Right cardiac atrium (tissue), 5 donors: ENCODE measurements at regions not wholly inside any gene's neighbourhood (a gene's known extent, or its start where the extent isn't known, plus 50 kb on each side); places are given as distances from the start of the nearest gene placed in this dataset.

Experiments used
- ATAC-seq, 2 donors: fragments of 200-7000 bp; cut with Tn5 transposase; one replicate each; pipeline versions ENCODE4 v1.8.0 to v1.9.1; 2020; ENCODE audit warnings: moderate library complexity in 2 of 2, mild to moderate bottlenecking in 1 of 2
- DNase-seq, 3 donors: peaks; one replicate each; pipeline ENCODE4 v3.0.0-alpha.2; 2020
- H3K27ac ChIP-seq: one replicate; pipeline ENCODE4 v1.5.1; 2013; ENCODE audit warnings: mild to moderate bottlenecking, low read length, control low read depth, moderate library complexity
- H3K27me3 ChIP-seq: one replicate; pipeline ENCODE4 v1.6.1; 2013; ENCODE audit not compliant: control insufficient read depth, insufficient read depth
- H3K4me1 ChIP-seq: one replicate; pipeline ENCODE4 v1.6.1; 2013; ENCODE audit warnings: low read length; ENCODE audit not compliant: control insufficient read depth, insufficient read depth
- H3K4me3 ChIP-seq: one replicate; pipeline ENCODE4 v1.5.1; 2013; ENCODE audit warnings: low read length, control low read depth
- H3K9me3 ChIP-seq: one replicate; pipeline ENCODE4 v1.6.1; 2013; ENCODE audit warnings: low read length; ENCODE audit not compliant: control insufficient read depth
- WGBS: extraction: QIAGEN DNeasy Blood & Tissue Kit; methylation state at CpG from one replicate; pipeline ENCODE4 v1.1.7; 2013; 5-methylcytosine and 5-hydroxymethylcytosine counted together
- intact Hi-C, 4 donors: fragments of 100-400 bp; cut with DNase I; formaldehyde crosslinking; loops; one replicate each; pipeline versions ENCODE4 v1.11.0 to v1.14.0; 2022 to 2023
- donor health status: healthy with polysubstance abuse.
- donor health status: DM: no; HTN: yes; CAD: no.
- donor health status: DM: no; HTN: no; CAD: no.
- donor health status: DM: no; HTN: yes; CAD: no; lungs with severe emphysema.
- donor health status: DM: yes; HTN: yes; CAD: no.

GRCh38 chr5:135183464-135183863 lies 149.4 kb upstream of the PITX1 start:
- intact Hi-C loops, result no loop called here
- no peak for ATAC-seq
- Histone ChIP-seq H3K9me3 (no peaks in the 10 kb centered on the region), H3K27me3 (no peaks in the 10 kb centered on the region), H3K27ac (no peak overlapping the region), H3K4me3 (no peak overlapping the region), H3K4me1 (no peaks in the 10 kb centered on the region)
- 88% methylated on average over 4 of the region's 4 CpGs for WGBS
- DNase-seq, result no peak

GRCh38 chr5:135182675-135183074 lies 148.6 kb upstream of the PITX1 start:
- H3K4me1 ChIP-seq, result no peaks in the 10 kb centered on the region
- H3K27ac ChIP-seq, result no peak overlapping the region
- H3K4me3 ChIP-seq, result no peak overlapping the region
- no peaks in the 10 kb centered on the region for H3K9me3 ChIP-seq
- intact Hi-C loops, result no loop called here
- no peak for DNase-seq
- no peak for ATAC-seq
- no peaks in the 10 kb centered on the region for H3K27me3 ChIP-seq
- WGBS, result 73% methylated on average over 5 of the region's 5 CpGs

- Histone ChIP-seq H3K27ac (no peak overlapping the region), H3K9me3 (no peaks in the 10 kb centered on the region), H3K4me3 (no peak overlapping the region), H3K27me3 (no peaks in the 10 kb centered on the region), H3K4me1 (no peaks in the 10 kb centered on the region)
- DNase-seq, result no peak
- WGBS, result 96% methylated on average over 3 of the region's 3 CpGs
- no peak for ATAC-seq
- intact Hi-C loops, result no loop called here
Measured at GRCh38 chr5:135181653-135182052, 147.6 kb upstream of the PITX1 start.

GRCh38 chr5:135179308-135179980 lies 145.4 kb upstream of the PITX1 start:
- intact Hi-C loops, result no loop called here
- WGBS, result 60% methylated on average over 11 of the region's 11 CpGs
- H3K4me3 ChIP-seq, result no peak overlapping the region

GRCh38 chr5:135178476-135179155 lies 144.6 kb upstream of the PITX1 start:
- no peak for ATAC-seq

More at GRCh38 chr5:135179308-135179980, 145.4 kb upstream of the PITX1 start:
- ATAC-seq (no peak), DNase-seq (peak in 1 of 3 donors; percentile 43)
- H3K4me1 ChIP-seq, result no peaks in the 10 kb centered on the region
- H3K27me3 ChIP-seq, result no peaks in the 10 kb centered on the region
- no peaks in the 10 kb centered on the region for H3K9me3 ChIP-seq
- no peak overlapping the region for H3K27ac ChIP-seq

GRCh38 chr5:135177591-135177990 lies 143.6 kb upstream of the PITX1 start:
- no peak overlapping the region for H3K27ac ChIP-seq
- 80% methylated on average over 4 of the region's 4 CpGs for WGBS
- H3K4me3 ChIP-seq, result no peak overlapping the region
- DNase-seq (no peak), ATAC-seq (peak in 1 of 2 donors; percentile 21)
- H3K4me1 ChIP-seq, result no peaks in the 10 kb centered on the region
- no peaks in the 10 kb centered on the region for H3K27me3 ChIP-seq
- H3K9me3 ChIP-seq, result no peaks in the 10 kb centered on the region
- intact Hi-C loops, result no loop called here

More at GRCh38 chr5:135178476-135179155, 144.6 kb upstream of the PITX1 start:
- H3K4me1 ChIP-seq, result no peaks in the 10 kb centered on the region
- no peak overlapping the region for H3K4me3 ChIP-seq
- DNase-seq, result no peak
- no peaks in the 10 kb centered on the region for H3K9me3 ChIP-seq
- WGBS, result 71% methylated on average over 14 of the region's 14 CpGs
- intact Hi-C loops, result no loop called here
- no peaks in the 10 kb centered on the region for H3K27me3 ChIP-seq
- H3K27ac ChIP-seq, result no peak overlapping the region

GRCh38 chr5:135176991-135177390 lies 143.0 kb upstream of the PITX1 start:
- ATAC-seq (no peak), DNase-seq (no peak)
- Histone ChIP-seq H3K9me3 (no peaks in the 10 kb centered on the region), H3K4me1 (no peaks in the 10 kb centered on the region), H3K27me3 (no peaks in the 10 kb centered on the region), H3K4me3 (no peak overlapping the region), H3K27ac (no peak overlapping the region)
- WGBS, result 92% methylated on average over 7 of the region's 7 CpGs
- intact Hi-C loops, result no loop called here

- H3K4me3 ChIP-seq, result no peak overlapping the region
- intact Hi-C loops, result no loop called here
- ATAC-seq (no peak), DNase-seq (no peak)
- no peaks in the 10 kb centered on the region for H3K9me3 ChIP-seq
- WGBS, result 67% methylated on average over 8 of the region's 8 CpGs
- H3K27me3 ChIP-seq, result no peaks in the 10 kb centered on the region
- no peak overlapping the region for H3K27ac ChIP-seq
- H3K4me1 ChIP-seq, result no peaks in the 10 kb centered on the region
Measured at GRCh38 chr5:135174315-135175096, 140.5 kb upstream of the PITX1 start.

GRCh38 chr5:135173662-135174290 lies 139.7 kb upstream of the PITX1 start:
- Histone ChIP-seq H3K4me1 (no peaks in the 10 kb centered on the region), H3K27me3 (no peaks in the 10 kb centered on the region), H3K9me3 (no peaks in the 10 kb centered on the region), H3K27ac (no peak overlapping the region), H3K4me3 (no peak overlapping the region)
- no peak for ATAC-seq
- intact Hi-C loops, result no loop called here
- WGBS, result 67% methylated on average over 6 of the region's 6 CpGs
- no peak for DNase-seq

- ATAC-seq, result no peak
- DNase-seq, result no peak
- Histone ChIP-seq H3K4me3 (no peak overlapping the region), H3K4me1 (no peaks in the 10 kb centered on the region), H3K9me3 (no peaks in the 10 kb centered on the region), H3K27me3 (no peaks in the 10 kb centered on the region), H3K27ac (no peak overlapping the region)
- intact Hi-C loops, result no loop called here
- WGBS, result 33% methylated on average over 2 of the region's 2 CpGs
Measured at GRCh38 chr5:135172718-135173117, 138.7 kb upstream of the PITX1 start.

GRCh38 chr5:135171336-135171735 lies 137.3 kb upstream of the PITX1 start:
- no peak for DNase-seq
- intact Hi-C loops, result no loop called here
- Histone ChIP-seq H3K27ac (no peak overlapping the region), H3K4me1 (no peaks in the 10 kb centered on the region), H3K27me3 (no peaks in the 10 kb centered on the region), H3K4me3 (no peak overlapping the region), H3K9me3 (no peaks in the 10 kb centered on the region)
- WGBS, result 87% methylated on average over 1 of the region's 1 CpG
- no peak for ATAC-seq
